GM10248 (cell line): ENCODE measurements at regions not wholly inside any gene's neighbourhood (a gene's known extent, or its start where the extent isn't known, plus 50 kb on each side); places are given as distances from the start of the nearest gene placed in this dataset.

Experiments used
- CTCF ChIA-PET: fragments of 300-600 bp; sonication (Branson Sonifier 250); formaldehyde crosslinking; extraction: SDS; loops from one replicate; lab custom pipeline; 2021; ENCODE audit warnings: antibody characterized with exemption; lab: Yijun Ruan, JAX
- POLR2A ChIA-PET: fragments of 350-650 bp; sonication (Branson Sonifier 250); formaldehyde crosslinking; extraction: SDS; loops from one replicate; lab custom pipeline; 2020; ENCODE audit warnings: antibody characterized with exemption; lab: Yijun Ruan, JAX
- DNase-seq: peaks from one replicate; pipeline ENCODE4 v3.0.0; 2012; ENCODE audit errors: extremely low spot score
- TF ChIP-seq, protein P1 (sequence below): IDR thresholded peaks from 2 replicates; pipeline ENCODE4 v1.5.1; 2012; ENCODE audit warnings: mild to moderate bottlenecking, low read depth; ENCODE audit errors: extremely low read depth, missing control alignments, control extremely low read depth

DNA sequence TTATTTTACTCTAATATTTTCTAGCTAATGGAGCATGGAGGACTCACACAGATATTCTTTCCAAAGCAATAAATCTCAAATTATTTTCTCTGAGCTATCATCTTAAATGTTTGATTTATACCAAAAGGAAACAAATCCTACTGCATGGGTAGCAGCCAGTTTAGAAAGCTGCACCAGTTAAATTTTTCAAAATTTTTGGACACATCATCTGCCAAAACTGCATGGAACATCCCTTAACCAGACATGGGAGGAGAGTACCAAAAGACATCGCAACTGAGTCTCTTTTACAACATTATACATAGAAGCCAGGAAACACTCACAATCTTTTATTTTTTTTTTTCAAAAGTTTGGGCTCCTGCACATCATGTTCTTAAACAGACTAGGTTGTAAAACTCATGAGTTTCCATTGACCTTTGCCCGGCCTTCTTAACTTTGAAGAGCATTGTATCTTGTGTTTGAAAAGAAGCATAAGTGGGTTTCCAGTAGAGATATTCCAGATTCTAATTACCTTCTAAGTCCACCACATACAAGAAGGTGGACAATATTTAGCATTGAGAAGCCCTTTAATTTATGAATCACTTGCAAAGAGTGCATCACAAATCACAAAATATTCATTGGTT, 87.7 kb upstream of the HMGCLL1 start:
- TF ChIP-seq, protein P1, sequence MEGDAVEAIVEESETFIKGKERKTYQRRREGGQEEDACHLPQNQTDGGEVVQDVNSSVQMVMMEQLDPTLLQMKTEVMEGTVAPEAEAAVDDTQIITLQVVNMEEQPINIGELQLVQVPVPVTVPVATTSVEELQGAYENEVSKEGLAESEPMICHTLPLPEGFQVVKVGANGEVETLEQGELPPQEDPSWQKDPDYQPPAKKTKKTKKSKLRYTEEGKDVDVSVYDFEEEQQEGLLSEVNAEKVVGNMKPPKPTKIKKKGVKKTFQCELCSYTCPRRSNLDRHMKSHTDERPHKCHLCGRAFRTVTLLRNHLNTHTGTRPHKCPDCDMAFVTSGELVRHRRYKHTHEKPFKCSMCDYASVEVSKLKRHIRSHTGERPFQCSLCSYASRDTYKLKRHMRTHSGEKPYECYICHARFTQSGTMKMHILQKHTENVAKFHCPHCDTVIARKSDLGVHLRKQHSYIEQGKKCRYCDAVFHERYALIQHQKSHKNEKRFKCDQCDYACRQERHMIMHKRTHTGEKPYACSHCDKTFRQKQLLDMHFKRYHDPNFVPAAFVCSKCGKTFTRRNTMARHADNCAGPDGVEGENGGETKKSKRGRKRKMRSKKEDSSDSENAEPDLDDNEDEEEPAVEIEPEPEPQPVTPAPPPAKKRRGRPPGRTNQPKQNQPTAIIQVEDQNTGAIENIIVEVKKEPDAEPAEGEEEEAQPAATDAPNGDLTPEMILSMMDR = no peak
- ChIA-PET CTCF (no interaction called here), POLR2A (no interaction called here)
- DNase-seq = no peak

DNA sequence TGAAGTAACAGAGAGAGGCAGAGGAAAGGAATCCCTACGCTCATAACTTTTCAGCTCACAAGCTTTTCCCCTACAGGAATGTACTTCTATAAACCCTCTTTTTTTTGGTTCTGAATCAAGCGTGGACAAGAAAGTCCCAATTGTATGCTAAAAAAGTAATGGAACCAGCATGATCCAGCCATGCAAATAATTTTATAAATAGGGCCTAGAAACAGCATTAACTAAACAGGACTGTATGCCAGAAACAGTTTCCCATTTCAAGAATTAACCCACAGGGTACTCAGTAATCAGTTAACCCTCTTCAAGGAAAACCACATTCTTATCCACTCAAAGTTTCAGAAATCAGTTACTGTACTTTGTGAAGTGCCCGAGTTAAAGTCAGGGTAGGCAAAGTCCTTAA, 87.0 kb upstream of the HMGCLL1 start:
- no peak for DNase-seq
- ChIA-PET POLR2A (no interaction called here), CTCF (no interaction called here)
- TF ChIP-seq, protein P1 = no peak

GRCh38 chr6:55664591-55665587, 85.9 kb upstream of the HMGCLL1 start:
- POLR2A ChIA-PET = no interaction called here

DNA sequence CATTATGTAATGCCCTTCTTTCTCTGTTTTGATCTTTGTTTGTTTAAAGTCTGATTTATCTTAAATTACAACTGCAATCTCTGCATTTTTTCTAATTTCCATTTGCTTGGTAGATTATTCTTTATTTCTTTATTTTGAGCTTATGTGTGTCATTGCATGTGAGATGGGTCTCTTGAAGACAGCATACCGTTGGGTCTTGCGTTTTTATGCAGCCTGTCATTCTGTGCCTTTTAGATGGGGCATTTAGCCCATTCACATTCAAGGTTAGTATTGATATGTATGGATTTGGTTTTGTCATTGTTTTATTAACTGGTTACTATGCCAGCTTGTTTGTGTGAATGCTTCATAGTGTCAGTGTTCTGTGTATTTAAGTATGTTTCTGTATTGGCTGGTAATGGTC, 84.9 kb upstream of the HMGCLL1 start:
- CTCF ChIA-PET = interaction anchor here (1.5 to 1.6 kb wide), 2 partner anchors 13 to 15 kb away, joined by 3 read pairs; no protein-coding TSS in a partner anchor
- TF ChIP-seq, protein P1 = no peak
- no peak for DNase-seq
- POLR2A ChIA-PET = no interaction called here

More at GRCh38 chr6:55664591-55665587, 85.9 kb upstream of the HMGCLL1 start:
- no peak for DNase-seq
- TF ChIP-seq, protein P1 = no peak
- CTCF ChIA-PET = no interaction called here

GRCh38 chr6:55659304-55659703, 80.3 kb upstream of the HMGCLL1 start:
- TF ChIP-seq, protein P1 = no peak
- ChIA-PET CTCF (interaction anchor here (1.6 kb wide), 1 partner anchor 8 kb away, joined by 3 read pairs; no protein-coding TSS in a partner anchor), POLR2A (no interaction called here)
- no peak for DNase-seq

- ChIA-PET CTCF (no interaction called here), POLR2A (no interaction called here)
- no peak for DNase-seq
- TF ChIP-seq, protein P1 = no peak
These were observed 75.5 kb upstream of the HMGCLL1 start for GRCh38 chr6:55654445-55654844.
